LoVo (cell line): ENCODE measurements at regions not wholly inside any gene's neighbourhood (a gene's known extent, or its start where the extent isn't known, plus 50 kb on each side); places are given as distances from the start of the nearest gene placed in this dataset.

ENCODE experiments used
- DNase-seq: peaks from one replicate; pipeline ENCODE4 v3.0.0-alpha.2; 2016; ENCODE audit warnings: low spot score

DNA sequence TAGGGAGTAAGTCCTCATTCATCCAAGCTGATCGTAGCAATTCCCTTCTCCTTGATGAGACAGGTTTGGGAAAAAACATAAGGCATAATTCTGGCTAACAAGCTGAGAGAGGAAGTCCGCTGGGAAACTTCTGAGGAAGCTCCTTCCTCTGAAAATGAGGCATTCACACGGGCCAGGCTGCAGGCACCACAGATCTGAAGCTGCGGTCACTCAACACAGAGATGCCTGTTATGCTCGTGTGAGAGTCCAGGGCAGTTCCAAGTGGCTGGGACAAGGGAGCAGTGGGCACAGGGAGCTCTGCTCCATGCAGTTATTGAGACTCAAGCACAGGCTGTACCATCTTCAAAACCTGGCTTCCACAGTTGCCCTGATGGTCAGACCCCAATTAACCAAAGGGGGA is 200.9 kb upstream of the ID2 start:
- no peak for DNase-seq

DNA sequence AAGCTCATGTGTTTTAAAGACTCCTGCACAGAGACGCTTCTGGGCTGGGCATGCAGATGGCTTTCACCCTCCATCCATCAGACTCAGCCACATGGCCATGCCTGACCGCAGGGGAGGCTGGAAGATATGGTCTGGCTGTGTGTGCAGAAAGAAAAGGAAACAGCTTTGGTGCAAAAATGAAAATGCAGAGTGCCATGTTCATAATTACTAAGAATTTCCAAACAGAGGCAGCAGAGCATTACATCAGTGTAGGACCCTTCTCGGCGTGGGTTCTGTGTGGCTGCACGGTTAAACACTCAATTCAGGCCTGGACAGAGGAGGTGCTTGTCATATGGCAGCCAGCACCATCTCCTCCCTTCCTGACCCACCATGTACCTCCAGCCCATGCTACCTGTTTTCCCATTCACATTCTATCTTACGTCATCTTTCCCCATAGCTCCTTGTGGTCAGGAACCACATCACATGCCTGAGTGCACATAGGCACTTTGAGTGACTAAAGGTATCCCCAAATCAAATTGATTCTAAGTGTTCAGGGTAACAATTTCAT is 200.3 kb upstream of the ID2 start:
- DNase-seq = no peak

DNA sequence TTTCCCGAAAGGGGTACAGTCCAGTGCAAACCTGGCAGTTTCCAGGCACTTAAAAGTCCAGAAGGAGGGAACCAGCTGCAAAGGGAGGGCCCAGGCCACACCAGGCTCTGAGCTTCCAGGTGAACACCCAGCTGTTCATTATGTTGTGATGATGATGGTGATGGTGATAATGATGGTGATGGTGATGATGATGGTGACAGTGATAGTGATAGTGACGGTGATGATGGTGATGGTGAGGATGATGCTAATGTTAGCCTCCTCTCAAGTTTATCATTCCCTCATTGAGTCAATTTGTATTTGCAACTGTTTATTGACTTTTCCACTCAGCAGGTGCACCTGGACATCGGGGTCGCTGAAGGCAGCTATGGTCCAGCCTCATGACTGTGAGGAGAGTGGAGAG is 199.4 kb upstream of the ID2 start:
- no peak for DNase-seq

DNA sequence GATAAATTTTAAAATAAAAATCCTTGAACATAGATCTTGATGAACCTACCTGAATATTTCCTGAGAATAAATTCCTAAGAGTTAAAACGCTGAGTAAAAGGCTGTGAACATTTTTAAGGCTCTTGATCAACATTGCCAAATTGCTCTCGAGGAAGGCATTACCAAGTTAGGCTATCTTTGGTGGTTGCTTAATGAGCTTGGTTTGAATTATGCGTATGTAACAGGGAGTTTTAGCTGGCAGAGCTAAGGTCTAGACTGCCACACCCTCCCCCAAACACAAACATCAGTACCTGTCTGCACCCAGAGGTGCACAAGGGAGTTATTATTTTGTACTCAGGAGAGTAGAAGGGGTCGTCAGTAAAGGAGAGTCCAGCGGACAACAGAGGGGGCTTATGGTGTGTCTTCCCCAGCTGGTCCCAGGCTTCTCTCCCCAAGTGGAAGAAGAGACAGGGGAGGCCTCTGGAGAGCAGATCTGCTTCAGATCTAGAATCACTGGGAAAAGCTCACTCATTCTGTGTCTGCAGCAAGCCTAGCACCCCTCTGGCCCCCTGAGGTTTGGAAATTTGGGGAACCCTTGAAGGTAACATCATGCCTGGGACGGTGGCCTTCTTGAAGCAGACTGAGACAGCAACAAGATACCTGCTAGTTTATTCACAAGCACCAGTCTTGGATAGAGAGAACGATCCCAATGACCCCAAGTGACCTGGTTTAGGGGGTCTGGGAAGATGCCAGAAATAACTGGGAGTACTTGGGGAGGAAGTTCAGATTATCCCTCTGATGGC is 197.2 kb upstream of the ID2 start:
- no peak for DNase-seq

DNA sequence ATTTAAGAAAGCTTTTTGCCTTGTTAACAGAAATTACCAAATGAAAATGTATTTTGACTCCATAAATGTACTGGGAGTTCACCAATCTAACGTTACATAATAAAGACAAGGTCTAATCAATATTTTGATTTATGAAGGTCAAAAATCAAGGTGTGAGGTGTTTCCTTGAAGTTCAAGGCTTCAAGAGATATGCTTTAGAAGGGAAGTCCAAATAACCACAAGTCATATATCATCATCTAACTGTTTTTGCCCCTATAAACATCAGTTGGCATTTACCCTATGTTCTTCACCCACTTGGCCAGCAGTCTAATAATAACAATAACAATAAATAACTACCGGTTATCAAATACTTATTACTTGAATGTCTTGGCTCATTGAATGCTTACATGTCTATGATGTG is 196.1 kb upstream of the ID2 start:
- no peak for DNase-seq

DNA sequence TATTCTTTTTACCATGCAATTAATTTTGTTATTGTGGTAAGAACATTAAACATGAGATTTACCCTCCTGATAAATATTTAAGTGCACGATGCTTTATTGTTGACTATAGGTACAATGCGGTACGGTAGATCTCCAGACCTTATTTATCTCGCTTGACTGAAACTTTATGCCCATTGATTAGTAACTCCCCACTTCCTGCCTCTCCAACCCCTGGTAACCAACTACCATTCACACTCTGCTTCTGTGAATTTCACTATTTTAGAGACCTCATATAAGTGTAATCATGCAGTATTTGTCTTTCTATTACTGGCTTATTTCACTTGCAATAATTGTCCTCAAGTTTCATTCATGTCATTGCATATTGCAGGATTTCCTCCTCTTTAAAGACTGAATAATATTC is 195.7 kb upstream of the ID2 start:
- DNase-seq = no peak

DNA sequence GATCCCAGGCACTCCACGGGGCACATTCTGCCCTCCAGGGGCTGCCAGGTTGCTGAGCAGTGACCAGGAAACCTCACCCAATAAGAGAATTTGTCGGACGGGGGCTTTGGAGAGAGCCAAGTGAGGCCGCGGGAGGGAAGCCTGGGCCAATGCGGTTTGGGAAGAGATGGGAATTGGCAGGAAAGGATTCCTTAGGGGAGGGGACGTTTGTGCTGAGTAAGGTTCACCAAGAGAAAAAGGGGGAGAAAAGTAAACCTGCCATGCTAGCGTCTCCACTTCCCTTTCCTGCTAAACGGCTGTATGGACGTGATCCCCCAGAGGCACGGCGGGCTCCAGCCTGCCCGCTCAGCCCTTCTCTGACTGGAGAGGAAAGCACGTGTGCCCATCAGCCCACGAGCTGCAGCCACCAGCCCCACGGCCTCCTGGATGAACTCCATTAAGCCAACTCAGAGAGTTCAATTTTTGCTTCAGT is 194.4 kb upstream of the ID2 start:
- DNase-seq = no peak

DNA sequence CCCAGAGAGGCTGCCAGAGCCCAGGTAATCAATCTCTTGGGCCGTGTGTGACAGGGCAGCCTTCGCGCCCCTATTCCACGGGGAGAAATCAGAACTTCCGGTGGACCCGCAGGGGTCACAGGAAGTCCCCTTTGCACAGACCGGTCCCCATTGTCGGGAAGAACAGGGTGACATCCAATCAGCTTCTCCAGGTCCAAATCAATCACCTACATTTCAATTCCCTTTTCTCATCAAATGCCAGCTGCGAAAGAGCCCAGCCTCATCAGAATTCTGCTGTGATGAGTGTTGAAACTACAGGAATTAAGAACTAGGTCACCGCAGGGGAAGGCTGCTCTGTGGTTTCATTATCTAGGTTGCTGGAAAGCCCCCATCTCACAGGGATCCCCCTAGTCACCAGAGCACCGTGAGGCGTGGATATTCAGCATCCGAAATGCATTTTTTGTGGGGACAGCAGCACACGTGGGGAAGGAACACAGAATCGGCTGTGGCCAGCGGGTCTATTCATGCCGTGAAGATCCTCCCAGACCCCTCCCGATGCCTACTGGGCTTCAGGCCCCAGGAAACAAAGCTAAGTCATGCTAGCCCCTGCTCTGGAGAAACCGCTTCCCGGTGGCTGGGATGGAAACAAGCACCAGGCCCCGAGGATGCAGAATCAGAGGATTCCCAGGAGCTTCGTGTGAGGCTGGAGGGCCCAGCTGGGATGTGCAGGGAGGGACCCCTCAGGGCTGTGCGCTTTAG is 193.7 kb upstream of the ID2 start:
- DNase-seq = no peak

DNA sequence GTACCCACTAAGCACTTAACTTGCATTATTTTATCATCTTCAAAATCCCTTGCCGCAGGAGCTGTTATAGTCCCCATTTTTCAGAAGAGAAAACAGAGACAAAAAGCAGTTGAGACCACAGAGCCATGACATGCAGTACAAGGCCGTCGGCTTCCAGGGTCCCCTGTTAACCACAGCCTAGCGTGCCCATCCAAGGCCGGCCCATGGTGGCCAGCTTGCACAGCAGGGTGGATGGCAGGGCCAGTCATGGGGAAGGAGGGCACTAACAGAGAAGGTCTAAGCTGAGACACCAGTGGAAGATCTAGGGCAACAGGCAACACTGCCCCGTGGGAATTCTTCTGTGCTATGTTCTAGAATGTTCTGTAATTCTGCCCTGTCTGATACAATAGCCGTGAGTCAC is 192.6 kb upstream of the ID2 start:
- no peak for DNase-seq

DNA sequence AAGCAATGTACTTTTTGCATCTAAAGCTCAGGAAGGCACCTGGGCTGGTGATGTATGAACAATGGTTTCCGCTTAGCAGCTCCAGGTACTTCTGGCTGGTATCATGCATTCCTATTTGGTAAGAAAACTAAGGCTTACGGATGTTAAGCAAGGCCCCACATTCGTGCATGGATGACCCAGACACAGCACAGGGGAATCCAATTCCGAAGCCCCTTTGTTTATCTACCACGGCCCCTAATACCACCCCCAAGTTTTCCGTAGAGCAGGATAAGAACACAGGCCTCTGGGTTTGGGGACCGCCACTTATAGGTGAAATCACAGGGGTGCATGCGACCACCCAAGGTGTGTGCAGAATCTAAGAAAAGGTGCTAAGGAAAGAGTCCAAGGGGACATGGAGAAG is 192.1 kb upstream of the ID2 start:
- DNase-seq = no peak

DNA sequence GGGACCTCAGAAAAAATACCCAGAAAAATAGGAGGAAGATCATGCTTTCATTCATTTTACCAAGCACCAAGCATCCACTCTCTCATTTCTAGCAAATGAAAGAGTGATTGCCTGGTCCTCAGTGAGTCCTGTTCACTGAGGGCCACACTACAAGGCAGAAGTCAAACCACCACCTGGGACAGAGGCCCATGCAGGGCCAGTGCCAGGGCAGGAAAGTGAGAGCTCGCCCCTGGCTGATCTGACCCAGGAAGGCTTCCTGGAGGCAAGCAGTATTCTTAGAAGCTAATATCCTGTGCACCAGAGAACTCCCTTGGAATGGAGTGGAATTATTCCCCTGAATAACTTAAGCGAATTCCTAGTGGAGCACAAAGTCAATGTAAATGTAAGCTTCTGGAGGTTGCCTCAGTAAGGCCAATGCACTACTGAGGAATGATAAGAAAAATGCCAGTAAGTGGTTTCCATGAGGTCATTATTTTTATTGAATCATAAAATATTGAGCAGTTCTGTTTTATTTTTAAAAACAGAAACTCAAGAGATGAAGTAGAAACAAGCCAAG is 191.6 kb upstream of the ID2 start:
- DNase-seq = no peak

DNA sequence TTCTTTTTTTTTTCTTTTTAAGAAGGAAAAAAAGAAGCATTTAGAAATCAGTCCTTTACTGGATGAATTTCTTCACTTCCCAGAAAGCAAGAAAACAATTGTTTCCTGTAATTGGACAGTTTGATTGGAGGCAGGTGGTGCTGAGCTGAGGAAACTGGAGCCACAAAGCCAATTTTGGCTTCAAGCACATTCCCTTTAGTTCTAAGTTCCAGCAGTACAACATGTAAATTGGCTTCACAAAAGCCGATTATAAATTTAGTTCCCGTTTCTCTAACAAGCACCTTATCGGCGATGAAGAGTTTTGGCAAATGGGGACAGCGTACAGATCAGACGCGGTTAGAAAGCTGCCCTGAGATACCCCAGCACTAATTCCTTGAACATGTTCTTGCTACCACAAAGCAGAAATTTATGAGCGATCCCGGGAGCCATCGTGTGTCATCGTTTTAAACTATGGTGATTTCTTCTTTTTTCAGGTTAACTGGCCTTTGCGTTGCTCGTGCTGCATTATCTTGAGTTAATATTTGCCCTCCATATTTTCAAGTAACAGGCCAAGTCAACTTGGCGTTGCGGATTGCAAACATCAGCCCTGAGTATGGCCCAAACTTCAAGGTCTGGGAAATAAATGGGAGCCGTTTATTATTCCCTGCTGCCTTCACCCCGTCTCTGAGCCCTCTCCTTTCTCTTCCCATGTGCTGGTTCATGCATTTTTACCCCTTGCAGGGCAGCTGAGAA is 190.4 kb upstream of the ID2 start:
- DNase-seq = no peak

DNA sequence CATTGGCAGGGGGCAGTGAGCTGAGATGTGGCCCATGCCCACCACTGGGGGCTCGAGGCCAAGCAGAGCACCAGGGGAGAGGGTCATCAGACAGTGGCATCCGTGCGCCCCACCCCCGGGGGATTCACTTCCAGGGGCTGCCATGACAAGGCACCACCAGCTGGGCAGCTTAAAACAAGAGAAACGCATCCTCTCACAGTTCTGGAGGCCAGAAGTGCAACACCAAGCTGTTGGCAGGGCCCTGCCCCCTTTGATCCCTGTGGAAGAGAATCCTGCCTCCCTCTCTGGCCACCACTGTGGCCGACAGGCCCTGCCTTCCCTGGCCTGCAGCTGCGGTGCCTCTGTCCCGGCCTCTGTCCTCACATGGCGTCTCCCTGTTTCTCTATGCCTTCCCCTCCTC is 187.7 kb upstream of the ID2 start:
- no peak for DNase-seq

DNA sequence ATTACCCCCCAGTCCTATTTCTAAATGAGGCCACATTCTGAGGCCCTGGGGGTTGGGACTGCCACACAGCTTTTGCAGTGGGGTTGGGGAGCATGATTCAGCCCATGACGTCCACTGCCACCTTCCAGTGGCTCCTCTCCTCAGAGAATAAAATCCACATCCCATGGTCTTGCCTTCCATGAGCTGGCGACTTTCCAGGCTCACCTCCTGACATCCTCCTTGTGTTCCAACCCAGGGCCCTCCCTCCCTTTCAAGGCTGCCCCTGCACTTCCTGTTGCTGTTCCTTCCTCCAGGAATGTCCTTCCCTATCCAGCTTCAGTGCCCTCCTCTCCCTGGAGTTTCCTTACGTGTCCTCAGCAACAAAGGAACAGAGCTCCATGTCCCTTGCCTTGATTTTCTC is 187.3 kb upstream of the ID2 start:
- DNase-seq = no peak

DNA sequence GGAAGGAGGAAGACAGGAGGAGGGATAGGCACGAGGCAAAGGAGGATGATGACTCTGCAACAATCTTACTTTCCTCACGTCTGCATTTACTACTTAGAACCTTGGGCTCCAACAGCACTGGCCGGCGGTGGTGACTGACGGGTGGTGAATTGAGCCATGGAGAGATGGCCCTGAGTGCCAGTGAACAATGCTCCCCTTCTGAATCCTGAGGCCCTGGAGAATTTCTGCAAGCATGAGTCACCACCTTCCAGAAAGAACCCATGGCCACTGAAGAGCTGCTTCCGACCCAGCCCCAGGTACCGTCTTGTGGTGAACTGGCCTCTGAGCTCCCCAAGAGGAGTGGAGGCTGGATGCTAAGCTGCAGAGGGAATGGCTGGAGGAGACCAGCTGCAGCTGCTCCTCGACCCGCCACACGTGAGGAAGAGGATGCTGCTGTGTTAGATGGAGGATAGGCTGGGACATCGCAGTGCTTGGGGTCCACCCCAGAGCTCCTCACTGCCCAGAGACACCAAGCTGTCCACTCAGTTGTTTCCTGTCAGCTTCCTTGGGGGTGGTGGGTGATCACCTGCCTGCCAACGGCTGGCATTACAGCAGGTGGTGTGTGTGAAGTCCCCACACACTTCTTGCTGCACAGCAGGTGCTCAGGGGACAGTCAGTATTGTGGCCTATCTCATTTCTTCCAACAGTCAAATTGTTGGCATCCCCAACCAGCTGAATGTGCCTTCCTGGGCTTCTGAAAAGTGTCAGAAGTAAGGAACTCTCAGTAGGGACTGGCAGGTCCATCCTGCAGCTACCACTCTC is 186.5 kb upstream of the ID2 start:
- DNase-seq = no peak

DNA sequence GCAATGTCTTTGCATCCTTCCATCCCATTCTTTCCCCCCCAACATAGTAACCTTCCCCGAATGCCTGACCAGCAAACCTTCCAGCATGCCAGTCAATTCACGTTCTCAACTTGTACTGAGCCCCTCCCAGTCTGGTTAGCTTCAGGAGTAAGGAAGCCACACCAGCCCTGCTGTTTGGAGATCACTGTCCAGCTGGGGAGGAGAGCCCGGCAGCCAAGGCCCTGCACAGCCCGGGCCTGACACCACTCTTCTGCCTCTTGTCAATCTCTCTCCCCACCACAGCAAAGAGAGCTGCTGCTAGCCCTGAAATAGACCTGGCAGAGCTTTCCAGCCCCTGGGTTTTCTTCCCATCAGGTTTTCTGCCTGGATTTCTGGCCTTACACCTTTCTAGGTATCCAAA is 185.8 kb upstream of the ID2 start:
- no peak for DNase-seq

DNA sequence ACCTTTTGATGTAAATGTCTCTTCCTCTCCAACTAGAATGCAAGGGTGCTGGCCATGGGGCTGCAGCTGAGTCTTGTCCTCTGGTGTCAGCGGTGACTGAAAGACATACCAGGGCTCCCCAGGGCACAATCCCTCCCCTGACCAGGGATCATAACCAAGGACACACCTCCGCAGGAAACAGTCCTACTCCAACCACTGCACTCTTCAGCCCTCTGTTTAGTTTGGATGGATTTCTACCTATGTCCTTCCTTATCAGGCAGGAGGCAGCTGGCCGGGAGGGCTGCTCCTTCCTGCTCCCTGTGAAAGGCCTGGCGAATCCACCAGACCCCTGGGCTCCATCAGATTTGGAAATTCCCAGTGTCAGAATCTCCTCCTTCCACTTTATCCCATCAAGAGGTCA is 185.2 kb upstream of the ID2 start:
- no peak for DNase-seq

DNA sequence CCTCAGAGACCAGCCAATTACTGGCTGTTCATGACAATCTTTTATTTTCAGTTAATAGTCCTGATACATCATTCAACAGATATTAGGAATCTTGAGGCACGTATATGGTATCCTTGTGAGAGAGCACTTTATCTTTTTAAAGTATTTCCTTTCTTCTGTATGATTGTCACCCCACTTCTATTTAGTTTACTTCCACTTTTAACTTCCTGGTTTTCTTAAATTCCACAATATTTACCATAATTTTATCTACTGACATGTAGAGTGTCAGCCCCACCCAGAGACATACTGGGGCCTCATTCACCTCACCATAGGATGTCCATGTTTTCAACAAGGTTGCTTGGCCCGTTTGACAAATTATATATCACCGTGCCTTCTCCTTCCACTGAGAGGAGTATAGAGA is 182.9 kb upstream of the ID2 start:
- DNase-seq = no peak

DNA sequence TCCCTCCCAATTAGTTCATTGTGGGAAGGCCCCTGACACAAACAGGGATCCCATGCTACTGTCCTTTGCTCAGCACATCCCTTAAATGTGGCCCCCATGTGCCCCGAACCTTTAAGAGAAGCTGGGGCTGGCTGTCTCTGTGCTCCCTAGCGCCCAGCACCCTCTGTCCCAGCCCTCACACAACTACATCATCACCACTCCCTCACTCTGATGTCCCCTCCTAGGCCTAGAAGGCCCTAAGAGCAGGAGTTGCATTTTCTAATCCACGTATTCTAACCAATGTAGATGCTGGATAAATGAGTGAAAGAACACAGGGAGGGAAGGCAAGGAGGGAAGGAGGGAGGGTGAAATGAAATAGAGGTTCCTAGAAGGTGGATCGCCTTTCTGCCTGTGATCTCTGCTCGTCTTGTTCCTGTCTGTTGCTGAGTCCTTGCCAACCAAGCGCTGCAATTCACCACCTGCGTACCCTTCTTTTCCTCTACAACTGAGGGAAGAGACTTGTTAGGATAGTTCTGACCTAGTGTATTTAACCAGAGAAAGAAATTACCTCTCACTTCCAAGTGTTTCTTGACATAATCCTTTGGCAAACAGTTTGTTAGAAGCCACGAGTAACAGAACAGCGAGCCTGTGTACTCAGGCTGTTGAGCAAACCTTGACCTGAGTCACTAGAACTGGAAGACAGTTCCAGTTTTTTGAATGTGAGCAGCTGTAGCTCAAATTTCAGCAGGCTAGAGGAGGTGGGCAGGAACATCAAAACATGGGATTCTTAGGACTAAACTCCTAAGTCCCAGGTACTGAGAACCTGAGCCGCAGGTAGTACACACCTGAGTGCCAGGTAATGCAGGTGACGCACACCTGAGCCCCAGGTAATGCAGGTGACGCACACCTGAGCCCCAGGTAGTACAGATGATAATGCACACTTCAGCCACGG is 181.5 kb upstream of the ID2 start:
- no peak for DNase-seq

DNA sequence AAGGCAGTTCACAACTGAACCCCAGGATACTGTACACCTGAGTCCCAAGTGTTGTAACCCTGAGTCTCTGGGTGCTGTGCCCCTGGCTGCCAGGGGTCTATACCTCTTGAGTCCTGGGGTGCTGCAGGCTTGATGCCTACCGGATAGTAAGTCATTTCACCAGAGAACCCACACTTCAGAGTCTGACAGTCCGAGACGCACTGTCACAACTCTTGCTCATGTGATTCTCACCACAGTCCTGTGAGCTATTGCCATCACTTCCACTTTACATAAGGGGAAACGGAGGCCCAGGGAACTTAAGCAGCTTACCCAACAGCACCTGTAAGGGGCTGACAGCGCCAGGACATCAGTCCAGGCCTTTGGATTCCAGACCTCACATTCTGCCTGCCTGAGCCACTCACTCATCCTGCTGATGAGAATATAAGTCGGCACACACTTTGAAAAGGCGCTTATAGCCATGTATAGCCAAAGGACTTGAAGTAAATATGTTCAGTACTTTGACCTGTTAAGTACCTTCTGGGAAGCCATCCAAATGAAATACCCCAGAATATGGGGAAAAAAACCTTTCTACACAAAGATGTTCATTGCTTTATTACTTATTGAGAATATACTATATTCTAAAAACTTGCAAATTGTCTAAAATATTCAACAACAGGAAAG is 180.7 kb upstream of the ID2 start:
- DNase-seq = no peak
